Mesenchymal stem cell (in vitro differentiated cells and primary cell): ENCODE measurements at regions not wholly inside any gene's neighbourhood (a gene's known extent, or its start where the extent isn't known, plus 50 kb on each side); places are given as distances from the start of the nearest gene placed in this dataset.

Experiments
- DNase-seq: peaks from one replicate; pipeline ENCODE4 v3.0.0-alpha.2; 2013
- H2AFZ ChIP-seq: one replicate; pipeline ENCODE4 v1.6.1; 2013; ENCODE audit warnings: low read depth, mild to moderate bottlenecking, control low read depth, inconsistent platforms, low read length, moderate library complexity
- H2AK5ac ChIP-seq: 2 replicates; pipeline ENCODE4 v1.6.1; 2013; ENCODE audit warnings: low read length, moderate library complexity, mild to moderate bottlenecking, inconsistent platforms; ENCODE audit not compliant: severe bottlenecking
- H2BK120ac ChIP-seq: one replicate; pipeline ENCODE4 v1.6.1; 2013; ENCODE audit warnings: low read depth, mild to moderate bottlenecking, inconsistent platforms, low read length, moderate library complexity
- H2BK12ac ChIP-seq, 2 experiments: one replicate each; pipeline ENCODE4 v1.6.1; 2013; ENCODE audit warnings: inconsistent platforms in 2 of 2, low read length in 2 of 2, mild to moderate bottlenecking in 2 of 2, moderate library complexity in 2 of 2, control low read depth in 1 of 2
- H2BK15ac ChIP-seq: one replicate; pipeline ENCODE4 v1.6.1; 2013; ENCODE audit warnings: mild to moderate bottlenecking, low read depth, inconsistent platforms; ENCODE audit not compliant: poor library complexity, severe bottlenecking
- H2BK5ac ChIP-seq: 2 replicates; pipeline ENCODE4 v1.6.1; 2013; ENCODE audit warnings: low read depth, mild to moderate bottlenecking, low read length, control low read depth, inconsistent platforms; ENCODE audit not compliant: poor library complexity, severe bottlenecking
- H3K14ac ChIP-seq, 2 experiments: one replicate each; pipeline ENCODE4 v1.6.1; 2013; ENCODE audit warnings: inconsistent platforms in 2 of 2, low read length in 2 of 2, control low read depth in 1 of 2, mild to moderate bottlenecking in 1 of 2, moderate library complexity in 1 of 2
- H3K18ac ChIP-seq, 2 experiments: one replicate each; pipeline ENCODE4 v1.6.1; 2013; ENCODE audit warnings: inconsistent platforms in 2 of 2, low read length in 2 of 2, control low read depth in 1 of 2, low read depth in 1 of 2, mild to moderate bottlenecking in 1 of 2
- H3K23ac ChIP-seq, 2 experiments: one replicate each; pipeline ENCODE4 v1.6.1; 2013; ENCODE audit warnings: inconsistent platforms in 2 of 2, low read length in 2 of 2, mild to moderate bottlenecking in 2 of 2, moderate library complexity in 2 of 2, control low read depth in 1 of 2
- H3K27ac ChIP-seq: 2 replicates; pipeline ENCODE4 v1.5.1; 2013; ENCODE audit warnings: mild to moderate bottlenecking, moderate library complexity, low read length, control low read depth, inconsistent platforms; ENCODE audit not compliant: poor library complexity, severe bottlenecking
- H3K27me3 ChIP-seq, 2 experiments: 2 replicates each; pipeline versions ENCODE4 v1.6.1 to v1.7.0; 2013; ENCODE audit warnings: low read length in 2 of 2, mild to moderate bottlenecking in 2 of 2, moderate library complexity in 2 of 2, control low read depth in 1 of 2, inconsistent platforms in 1 of 2; ENCODE audit not compliant: control insufficient read depth in 1 of 2, insufficient read depth in 1 of 2
- H3K36me3 ChIP-seq, 2 experiments: 2 replicates each; pipeline versions ENCODE4 v1.6.1 to v1.7.0; 2013; ENCODE audit warnings: low read length in 2 of 2, control low read depth in 1 of 2, inconsistent platforms in 1 of 2, low read depth in 1 of 2, mild to moderate bottlenecking in 1 of 2; ENCODE audit not compliant: insufficient read depth in 2 of 2, control insufficient read depth in 1 of 2
- H3K4ac ChIP-seq, 2 experiments: one replicate each; pipeline ENCODE4 v1.6.1; 2013; ENCODE audit warnings: inconsistent platforms in 2 of 2, low read length in 2 of 2, mild to moderate bottlenecking in 2 of 2, moderate library complexity in 2 of 2, control low read depth in 1 of 2, low read depth in 1 of 2
- H3K4me1 ChIP-seq: 2 replicates; pipeline ENCODE4 v1.6.1; 2013; ENCODE audit warnings: low read depth, low read length, control low read depth; ENCODE audit not compliant: control insufficient read depth, insufficient read depth
- H3K4me2 ChIP-seq: 2 replicates; pipeline ENCODE4 v1.6.1; 2013; ENCODE audit warnings: low read length, mild to moderate bottlenecking, inconsistent platforms; ENCODE audit not compliant: poor library complexity, severe bottlenecking
- H3K4me3 ChIP-seq, 2 experiments: 2 replicates each; pipeline versions ENCODE4 v1.5.1 to v1.7.0; 2013; ENCODE audit warnings: low read length in 2 of 2, mild to moderate bottlenecking in 2 of 2, control low read depth in 1 of 2, low read depth in 1 of 2; ENCODE audit not compliant: insufficient read depth in 1 of 2
- H3K79me1 ChIP-seq: replicated peaks from 2 replicates; pipeline ENCODE4 v1.6.1; 2013; ENCODE audit warnings: mild to moderate bottlenecking, control low read depth, low read length, inconsistent platforms; ENCODE audit not compliant: poor library complexity, severe bottlenecking
- H3K9ac ChIP-seq: 2 replicates; pipeline ENCODE4 v1.7.0; 2013; ENCODE audit warnings: mild to moderate bottlenecking, low read length, moderate library complexity
- H3K9me3 ChIP-seq: 2 replicates; pipeline ENCODE4 v1.7.0; 2013; ENCODE audit warnings: mild to moderate bottlenecking, low read length; ENCODE audit not compliant: control insufficient read depth
- H4K8ac ChIP-seq: one replicate; pipeline ENCODE4 v1.6.1; 2013; ENCODE audit warnings: inconsistent platforms, mild to moderate bottlenecking, low read length, moderate library complexity
- H4K91ac ChIP-seq: one replicate; pipeline ENCODE4 v1.6.1; 2013; ENCODE audit warnings: mild to moderate bottlenecking, low read length, inconsistent platforms
- WGBS: methylation state at CpG from one replicate; pipeline ENCODE4 v1.1.7; 2013; ENCODE audit warnings: mixed read lengths; 5-methylcytosine and 5-hydroxymethylcytosine counted together

GRCh38 chr2:240214790-240215675, 74.6 kb upstream of the OTOS start:
- peaks cover 0 to 84% of the 10 kb centered on the region in 2 experiments for H3K27me3 ChIP-seq
- H3K79me1 ChIP-seq, result no peaks in the 10 kb centered on the region
- no peak overlapping the region for H2BK5ac ChIP-seq
- H3K9ac ChIP-seq, result no peak overlapping the region
- H3K36me3 ChIP-seq, result no peaks in the 10 kb centered on the region
- no peak overlapping the region for H3K4me2 ChIP-seq
- H3K4me3 ChIP-seq, result no peak overlapping the region
- no peaks in the 10 kb centered on the region for H3K4me1 ChIP-seq
- no peak overlapping the region for H2AK5ac ChIP-seq
- H3K4ac ChIP-seq, result no peak overlapping the region
- no peak overlapping the region for H3K27ac ChIP-seq
- H4K8ac ChIP-seq, result no peak overlapping the region
- H3K23ac ChIP-seq, result no peak overlapping the region
- H3K14ac ChIP-seq, result no peak overlapping the region
- H2BK15ac ChIP-seq, result no peak overlapping the region
- H2AFZ ChIP-seq, result no peak overlapping the region
- H3K9me3 ChIP-seq, result no peaks in the 10 kb centered on the region
- DNase-seq, result no peak
- no peak overlapping the region for H2BK12ac ChIP-seq
- H2BK120ac ChIP-seq, result no peak overlapping the region
- no peak overlapping the region for H4K91ac ChIP-seq
- H3K18ac ChIP-seq, result no peak overlapping the region
- WGBS, result 84% methylated on average over 25 of the region's 25 CpGs

GRCh38 chr2:240215676-240216051, 75.2 kb upstream of the OTOS start:
- no peak overlapping the region for H4K8ac ChIP-seq
- no peak overlapping the region for H3K23ac ChIP-seq
- no peak overlapping the region for H3K4me3 ChIP-seq
- H3K9ac ChIP-seq, result no peak overlapping the region
- no peaks in the 10 kb centered on the region for H3K9me3 ChIP-seq
- H2AFZ ChIP-seq, result no peak overlapping the region
- no peak overlapping the region for H2BK12ac ChIP-seq
- peaks cover 0 to 85% of the 10 kb centered on the region in 2 experiments for H3K27me3 ChIP-seq
- H3K36me3 ChIP-seq, result no peaks in the 10 kb centered on the region
- H2BK120ac ChIP-seq, result no peak overlapping the region
- H3K27ac ChIP-seq, result no peak overlapping the region
- no peaks in the 10 kb centered on the region for H3K4me1 ChIP-seq
- H4K91ac ChIP-seq, result no peak overlapping the region
- H3K79me1 ChIP-seq, result no peaks in the 10 kb centered on the region
- H2BK5ac ChIP-seq, result no peak overlapping the region
- H2AK5ac ChIP-seq, result no peak overlapping the region
- no peak overlapping the region for H3K4me2 ChIP-seq
- WGBS, result 76% methylated on average over 8 of the region's 8 CpGs
- H3K4ac ChIP-seq, result no peak overlapping the region
- no peak overlapping the region for H3K14ac ChIP-seq
- DNase-seq, result no peak
- H3K18ac ChIP-seq, result no peak overlapping the region
- H2BK15ac ChIP-seq, result no peak overlapping the region

- Histone ChIP-seq H2BK12ac (no peak overlapping the region), H3K79me1 (no peaks in the 10 kb centered on the region), H3K27me3 (peaks cover 0 to 85% of the 10 kb centered on the region in 2 experiments), H3K4me2 (no peak overlapping the region), H4K8ac (no peak overlapping the region), H3K36me3 (no peaks in the 10 kb centered on the region), H3K18ac (no peak overlapping the region), H3K23ac (no peak overlapping the region), H3K4ac (no peak overlapping the region), H2BK15ac (no peak overlapping the region), H3K4me3 (no peak overlapping the region), H3K9me3 (no peaks in the 10 kb centered on the region), H2AFZ (no peak overlapping the region), H3K14ac (peak overlapping the region in 1 of 2 experiments; percentile 39), H2BK5ac (no peak overlapping the region), H3K9ac (no peak overlapping the region), H2BK120ac (no peak overlapping the region), H2AK5ac (no peak overlapping the region), H3K4me1 (no peaks in the 10 kb centered on the region), H4K91ac (no peak overlapping the region), H3K27ac (no peak overlapping the region)
- no peak for DNase-seq
- 88% methylated on average over 8 of the region's 8 CpGs for WGBS
Measured at GRCh38 chr2:240216167-240216566, 75.7 kb upstream of the OTOS start.

- no peak overlapping the region for H2BK12ac ChIP-seq
- H3K14ac ChIP-seq, result peak overlapping the region in 1 of 2 experiments; percentile 28
- H2AFZ ChIP-seq, result no peak overlapping the region
- H3K4me1 ChIP-seq, result no peaks in the 10 kb centered on the region
- no peak overlapping the region for H3K27ac ChIP-seq
- no peak overlapping the region for H2BK5ac ChIP-seq
- no peak overlapping the region for H4K91ac ChIP-seq
- H2AK5ac ChIP-seq, result no peak overlapping the region
- H3K4ac ChIP-seq, result no peak overlapping the region
- 85% methylated on average over 20 of the region's 20 CpGs for WGBS
- H2BK15ac ChIP-seq, result no peak overlapping the region
- no peak overlapping the region for H3K23ac ChIP-seq
- H3K27me3 ChIP-seq, result peaks cover 0 to 79% of the 10 kb centered on the region in 2 experiments
- H4K8ac ChIP-seq, result no peak overlapping the region
- H3K4me3 ChIP-seq, result no peak overlapping the region
- H3K9me3 ChIP-seq, result no peaks in the 10 kb centered on the region
- H3K79me1 ChIP-seq, result no peaks in the 10 kb centered on the region
- no peak overlapping the region for H3K18ac ChIP-seq
- H3K4me2 ChIP-seq, result no peak overlapping the region
- no peak overlapping the region for H2BK120ac ChIP-seq
- no peak overlapping the region for H3K9ac ChIP-seq
- no peak for DNase-seq
- H3K36me3 ChIP-seq, result no peaks in the 10 kb centered on the region
Measured at GRCh38 chr2:240217431-240218301, 77.2 kb upstream of the OTOS start.
